GM12872 (cell line): ENCODE measurements at regions not wholly inside any gene's neighbourhood (a gene's known extent, or its start where the extent isn't known, plus 50 kb on each side); places are given as distances from the start of the nearest gene placed in this dataset.

ENCODE experiments used
- TF ChIP-seq, protein P1 (sequence below): IDR thresholded peaks from 3 replicates; pipeline ENCODE4 v1.5.1; 2011; ENCODE audit warnings: low read depth, mild to moderate bottlenecking, low read length, moderate library complexity; ENCODE audit not compliant: insufficient read depth

DNA sequence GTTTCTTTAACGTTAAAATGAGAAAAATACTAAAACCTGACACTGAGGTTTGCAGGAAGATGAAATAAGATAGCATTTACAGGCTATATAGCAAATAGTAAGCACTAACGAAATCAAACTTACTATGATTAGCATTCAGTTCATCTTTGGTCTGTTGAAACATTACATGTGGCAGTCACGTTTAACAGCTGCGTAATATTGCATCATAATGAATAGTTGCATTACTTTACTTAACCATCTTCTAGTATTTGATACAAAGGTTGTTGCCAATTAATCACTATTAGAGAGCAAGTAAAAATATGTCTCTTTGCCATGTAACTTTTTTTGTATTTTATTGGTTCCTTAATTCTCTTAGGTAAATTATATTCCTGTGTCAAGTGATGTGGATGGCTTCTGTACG lies 131.8 kb upstream of the GHITM start:
- TF ChIP-seq, protein P1, sequence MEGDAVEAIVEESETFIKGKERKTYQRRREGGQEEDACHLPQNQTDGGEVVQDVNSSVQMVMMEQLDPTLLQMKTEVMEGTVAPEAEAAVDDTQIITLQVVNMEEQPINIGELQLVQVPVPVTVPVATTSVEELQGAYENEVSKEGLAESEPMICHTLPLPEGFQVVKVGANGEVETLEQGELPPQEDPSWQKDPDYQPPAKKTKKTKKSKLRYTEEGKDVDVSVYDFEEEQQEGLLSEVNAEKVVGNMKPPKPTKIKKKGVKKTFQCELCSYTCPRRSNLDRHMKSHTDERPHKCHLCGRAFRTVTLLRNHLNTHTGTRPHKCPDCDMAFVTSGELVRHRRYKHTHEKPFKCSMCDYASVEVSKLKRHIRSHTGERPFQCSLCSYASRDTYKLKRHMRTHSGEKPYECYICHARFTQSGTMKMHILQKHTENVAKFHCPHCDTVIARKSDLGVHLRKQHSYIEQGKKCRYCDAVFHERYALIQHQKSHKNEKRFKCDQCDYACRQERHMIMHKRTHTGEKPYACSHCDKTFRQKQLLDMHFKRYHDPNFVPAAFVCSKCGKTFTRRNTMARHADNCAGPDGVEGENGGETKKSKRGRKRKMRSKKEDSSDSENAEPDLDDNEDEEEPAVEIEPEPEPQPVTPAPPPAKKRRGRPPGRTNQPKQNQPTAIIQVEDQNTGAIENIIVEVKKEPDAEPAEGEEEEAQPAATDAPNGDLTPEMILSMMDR = no peak

DNA sequence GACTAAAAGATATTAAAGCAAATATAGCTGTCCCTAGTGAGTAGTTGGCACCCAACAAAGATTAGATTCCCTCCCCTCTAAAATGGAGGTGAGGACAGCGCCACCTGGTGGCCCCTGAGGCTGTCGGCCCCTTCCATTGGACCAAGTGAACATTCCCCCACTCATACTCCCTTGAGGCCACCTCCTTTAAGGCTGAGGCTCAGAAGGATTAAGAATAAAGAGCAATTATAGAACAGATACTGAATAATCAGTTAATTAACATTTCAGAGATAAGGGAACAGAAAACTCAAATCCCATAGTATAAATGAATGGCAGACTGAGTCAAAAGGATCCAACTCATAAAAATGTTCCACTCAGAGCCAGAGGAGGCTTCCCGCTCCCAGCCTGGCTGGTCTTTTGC lies 130.4 kb upstream of the GHITM start:
- TF ChIP-seq, protein P1 = peak; percentile 90

DNA sequence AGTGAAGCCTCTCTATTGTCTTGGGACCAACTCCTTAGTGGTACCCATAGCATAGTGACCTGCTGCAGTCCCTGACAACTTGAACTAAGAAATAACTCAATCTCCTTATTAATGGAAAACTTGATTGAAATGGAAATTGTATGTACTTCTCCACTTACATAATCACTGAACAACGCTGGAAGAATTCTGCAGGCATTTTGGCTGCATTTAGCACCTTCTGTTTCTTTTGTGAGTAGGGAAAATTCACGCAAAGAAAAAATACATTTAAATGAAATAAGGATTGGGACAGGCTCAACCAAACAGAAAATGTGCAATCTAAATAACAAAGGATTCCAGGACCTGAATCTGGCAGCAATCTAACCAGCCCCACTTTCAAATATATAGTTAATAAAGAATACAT lies 126.9 kb upstream of the GHITM start:
- TF ChIP-seq, protein P1 = no peak

DNA sequence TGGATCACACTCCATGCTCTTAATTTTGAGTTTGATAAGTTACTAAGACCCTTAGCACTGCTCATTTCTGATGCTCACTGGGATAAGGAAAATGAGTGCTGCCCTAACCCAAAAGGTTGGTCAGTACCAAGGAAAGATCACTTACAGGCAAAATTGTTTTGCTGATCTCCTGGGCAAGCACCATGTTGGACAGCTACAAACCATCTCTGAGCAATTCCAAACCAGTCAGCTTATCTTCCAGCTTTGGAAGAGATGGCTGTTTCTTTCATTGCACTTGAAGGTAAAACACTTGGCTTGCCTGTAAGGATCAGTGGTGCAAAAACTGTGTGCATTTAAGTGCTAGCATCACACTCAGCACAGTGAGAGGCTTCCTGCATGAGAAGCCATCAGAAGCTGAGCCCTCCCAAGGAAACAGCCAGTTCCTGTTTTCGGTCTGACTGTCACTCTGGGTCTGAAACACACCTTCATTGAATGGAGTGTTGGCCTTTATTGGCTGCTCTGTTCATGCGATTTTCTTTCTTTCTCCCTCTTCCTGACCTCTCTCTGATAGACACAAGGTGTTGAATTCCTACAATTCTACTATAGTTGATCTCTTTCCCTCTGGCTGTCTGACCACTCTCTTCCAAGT lies 126.4 kb upstream of the GHITM start:
- TF ChIP-seq, protein P1 = no peak

DNA sequence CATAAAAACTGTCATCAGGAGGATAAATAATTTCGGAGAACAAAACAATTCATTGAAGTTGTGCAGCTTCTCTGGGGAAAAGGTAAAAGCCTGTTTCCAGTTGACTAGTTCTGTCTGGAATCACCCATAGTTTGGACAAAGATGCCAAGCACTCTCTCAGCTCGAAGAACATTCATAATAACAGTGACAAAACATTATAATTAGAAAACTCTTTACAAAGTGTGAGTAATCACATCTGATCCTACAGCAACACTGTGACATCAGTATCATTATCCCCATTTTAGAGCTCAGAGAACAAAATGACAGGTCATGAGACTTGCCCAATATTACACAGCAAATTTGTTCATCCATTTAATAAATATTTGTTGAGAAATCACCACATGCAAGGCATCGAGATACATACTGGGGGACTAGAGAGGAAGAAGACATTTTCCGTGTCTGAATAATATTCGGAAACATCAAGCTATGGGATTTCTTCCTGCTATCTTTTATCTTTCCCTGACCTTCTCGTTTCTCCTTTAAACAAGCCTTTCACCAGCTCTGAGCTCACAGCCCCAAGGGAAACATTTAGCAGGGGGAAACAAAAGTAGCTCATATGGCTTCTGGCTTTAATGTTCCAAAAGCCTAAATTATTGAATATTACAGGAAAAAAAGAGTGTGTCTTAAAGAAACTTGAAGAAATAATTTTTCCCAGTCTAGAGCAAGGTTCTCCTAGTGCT lies 123.3 kb upstream of the GHITM start:
- TF ChIP-seq, protein P1 = no peak

DNA sequence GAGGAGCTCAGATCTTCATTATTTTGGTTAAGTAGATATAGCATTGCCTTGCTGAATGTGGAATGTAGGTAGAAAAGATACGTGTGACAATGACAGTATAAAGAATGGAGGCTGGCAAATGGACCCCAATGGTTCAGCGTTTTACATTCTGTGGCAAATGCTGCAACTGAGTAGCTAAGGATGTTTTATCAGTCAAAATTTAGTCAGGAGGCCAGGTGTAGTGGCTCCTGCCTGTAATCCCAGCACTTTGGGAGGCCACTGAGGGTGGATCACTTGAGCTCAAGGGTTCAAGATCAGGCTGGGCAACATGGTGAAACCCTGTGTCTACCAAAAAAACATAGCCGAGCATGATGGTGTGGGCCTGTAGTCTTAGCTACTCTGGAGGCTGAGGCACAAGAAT lies 120.5 kb upstream of the GHITM start:
- TF ChIP-seq, protein P1 = no peak

DNA sequence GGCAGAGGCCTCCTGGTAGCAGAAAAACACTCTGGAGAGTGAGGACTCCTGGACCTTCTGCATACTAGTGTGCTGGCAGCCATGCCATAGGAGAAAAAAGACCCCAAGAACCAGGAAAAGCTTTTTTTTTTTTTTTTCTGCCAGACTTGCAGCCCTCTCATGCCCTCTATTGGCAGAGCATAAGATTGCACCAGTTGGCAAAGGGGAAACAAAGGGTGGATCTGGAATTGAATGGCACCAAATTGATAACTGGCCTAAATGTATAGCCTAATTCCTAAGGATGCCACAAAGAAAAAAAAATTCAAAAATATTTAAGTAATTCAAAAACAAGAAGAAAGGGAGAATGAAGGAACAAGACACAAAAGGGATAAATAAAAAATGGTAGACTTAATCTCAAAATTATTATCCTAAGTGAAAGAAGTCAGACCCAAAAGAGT lies 112.5 kb upstream of the GHITM start:
- TF ChIP-seq, protein P1 = peak; percentile 87
